ENCODE measurements at regions not wholly inside any gene's neighbourhood (a gene's known extent, or its start where the extent isn't known, plus 50 kb on each side); places are given as distances from the start of the nearest gene placed in this dataset.

- no peak overlapping the region for H3K27ac Mint-ChIP-seq
- H3K27me3 Mint-ChIP-seq (ENCODE audit: low read depth in 3 of 3) = peaks cover 0 to 4% (median 0%) of the 10 kb centered on the region in 3 donors
- DNase-seq = no peak
- no peaks in the 10 kb centered on the region for H3K9me3 Mint-ChIP-seq
- H3K4me1 Mint-ChIP-seq = no peaks in the 10 kb centered on the region
- H3K36me3 Mint-ChIP-seq = no peaks in the 10 kb centered on the region
- H3K4me3 Mint-ChIP-seq = no peak overlapping the region
Measured at GRCh38 chr1:213385201-213385600, 334.2 kb downstream of the RPS6KC1 start.

GRCh38 chr1:213385806-213386324 is 334.8 kb downstream of the RPS6KC1 start:
- no peaks in the 10 kb centered on the region for H3K9me3 Mint-ChIP-seq
- no peaks in the 10 kb centered on the region for H3K4me1 Mint-ChIP-seq
- no peak overlapping the region for H3K4me3 Mint-ChIP-seq
- peaks cover 0 to 4% (median 4%) of the 10 kb centered on the region in 3 donors for H3K27me3 Mint-ChIP-seq (ENCODE audit: low read depth in 3 of 3)
- DNase-seq = no peak
- no peaks in the 10 kb centered on the region for H3K36me3 Mint-ChIP-seq
- H3K27ac Mint-ChIP-seq = no peak overlapping the region

- H3K9me3 Mint-ChIP-seq = no peaks in the 10 kb centered on the region
- no peak for DNase-seq
- no peak overlapping the region for H3K4me3 Mint-ChIP-seq
- no peaks in the 10 kb centered on the region for H3K4me1 Mint-ChIP-seq
- no peak overlapping the region for H3K27ac Mint-ChIP-seq
- no peaks in the 10 kb centered on the region for H3K36me3 Mint-ChIP-seq
- H3K27me3 Mint-ChIP-seq (ENCODE audit: low read depth in 3 of 3) = peaks cover 0 to 4% (median 2%) of the 10 kb centered on the region in 3 donors
Measured at GRCh38 chr1:213387380-213388015, 336.5 kb downstream of the RPS6KC1 start.

- H3K27me3 Mint-ChIP-seq (ENCODE audit: low read depth in 3 of 3) = peaks cover 0 to 4% (median 2%) of the 10 kb centered on the region in 3 donors
- H3K4me3 Mint-ChIP-seq = no peak overlapping the region
- H3K9me3 Mint-ChIP-seq = no peaks in the 10 kb centered on the region
- H3K4me1 Mint-ChIP-seq = no peaks in the 10 kb centered on the region
- DNase-seq = no peak
- no peak overlapping the region for H3K27ac Mint-ChIP-seq
- H3K36me3 Mint-ChIP-seq = no peaks in the 10 kb centered on the region
Measured at GRCh38 chr1:213388199-213388598, 337.2 kb downstream of the RPS6KC1 start.

- DNase-seq = no peak
- H3K4me3 Mint-ChIP-seq = no peak overlapping the region
- no peak overlapping the region for H3K27ac Mint-ChIP-seq
- no peaks in the 10 kb centered on the region for H3K4me1 Mint-ChIP-seq
- H3K27me3 Mint-ChIP-seq (ENCODE audit: low read depth in 3 of 3) = peaks cover 0 to 4% (median 2%) of the 10 kb centered on the region in 3 donors
- no peaks in the 10 kb centered on the region for H3K36me3 Mint-ChIP-seq
- H3K9me3 Mint-ChIP-seq = no peaks in the 10 kb centered on the region
Measured at GRCh38 chr1:213389061-213389581, 338.1 kb downstream of the RPS6KC1 start.

- Mint-ChIP-seq H3K4me1 (no peaks in the 10 kb centered on the region), H3K9me3 (no peaks in the 10 kb centered on the region), H3K27me3 (ENCODE audit: low read depth in 3 of 3) (peaks cover 4 to 5% (median 5%) of the 10 kb centered on the region in 3 donors), H3K4me3 (no peak overlapping the region), H3K27ac (no peak overlapping the region), H3K36me3 (no peaks in the 10 kb centered on the region)
- DNase-seq = no peak
Measured at GRCh38 chr1:213391445-213391844, 340.4 kb downstream of the RPS6KC1 start.

- peaks cover 4 to 9% (median 8%) of the 10 kb centered on the region in 3 donors for H3K27me3 Mint-ChIP-seq (ENCODE audit: low read depth in 3 of 3)
- no peaks in the 10 kb centered on the region for H3K9me3 Mint-ChIP-seq
- no peaks in the 10 kb centered on the region for H3K4me1 Mint-ChIP-seq
- H3K36me3 Mint-ChIP-seq = no peaks in the 10 kb centered on the region
- no peak overlapping the region for H3K27ac Mint-ChIP-seq
- DNase-seq = no peak
- H3K4me3 Mint-ChIP-seq = no peak overlapping the region
Measured at GRCh38 chr1:213393860-213394259, 342.8 kb downstream of the RPS6KC1 start.

- H3K4me1 Mint-ChIP-seq = no peaks in the 10 kb centered on the region
- no peak overlapping the region for H3K4me3 Mint-ChIP-seq
- H3K27ac Mint-ChIP-seq = no peak overlapping the region
Measured at GRCh38 chr1:213394837-213395236, 343.8 kb downstream of the RPS6KC1 start.

GRCh38 chr1:213397638-213398037 is 346.6 kb downstream of the RPS6KC1 start:
- H3K27ac Mint-ChIP-seq = no peak overlapping the region
- H3K9me3 Mint-ChIP-seq = no peaks in the 10 kb centered on the region
- H3K27me3 Mint-ChIP-seq (ENCODE audit: low read depth in 3 of 3) = peaks cover 0 to 9% (median 8%) of the 10 kb centered on the region in 3 donors
- H3K4me1 Mint-ChIP-seq = no peaks in the 10 kb centered on the region
- no peaks in the 10 kb centered on the region for H3K36me3 Mint-ChIP-seq
- H3K4me3 Mint-ChIP-seq = no peak overlapping the region
- no peak for DNase-seq

More at GRCh38 chr1:213394837-213395236, 343.8 kb downstream of the RPS6KC1 start:
- DNase-seq = no peak
- peaks cover 4 to 9% (median 8%) of the 10 kb centered on the region in 3 donors for H3K27me3 Mint-ChIP-seq (ENCODE audit: low read depth in 3 of 3)
- no peaks in the 10 kb centered on the region for H3K36me3 Mint-ChIP-seq
- no peaks in the 10 kb centered on the region for H3K9me3 Mint-ChIP-seq

- no peak for DNase-seq
- no peak overlapping the region for H3K4me3 Mint-ChIP-seq
- no peaks in the 10 kb centered on the region for H3K36me3 Mint-ChIP-seq
- H3K27me3 Mint-ChIP-seq (ENCODE audit: low read depth in 3 of 3) = peaks cover 0 to 9% (median 8%) of the 10 kb centered on the region in 3 donors
- H3K9me3 Mint-ChIP-seq = no peaks in the 10 kb centered on the region
- no peaks in the 10 kb centered on the region for H3K4me1 Mint-ChIP-seq
- no peak overlapping the region for H3K27ac Mint-ChIP-seq
Measured at GRCh38 chr1:213399695-213400094, 348.7 kb downstream of the RPS6KC1 start.

- H3K9me3 Mint-ChIP-seq = peaks cover 0 to 3% (median 0%) of the 10 kb centered on the region in 6 donors
- no peak overlapping the region for H3K4me3 Mint-ChIP-seq
- no peaks in the 10 kb centered on the region for H3K36me3 Mint-ChIP-seq
- H3K27ac Mint-ChIP-seq = no peak overlapping the region
- no peak for DNase-seq
- H3K27me3 Mint-ChIP-seq (ENCODE audit: low read depth in 3 of 3) = peaks cover 0 to 6% (median under 1%) of the 10 kb centered on the region in 3 donors
- H3K4me1 Mint-ChIP-seq = no peaks in the 10 kb centered on the region
Measured at GRCh38 chr1:213409208-213409631, 358.2 kb downstream of the RPS6KC1 start.

- no peaks in the 10 kb centered on the region for H3K36me3 Mint-ChIP-seq
- H3K4me1 Mint-ChIP-seq = no peaks in the 10 kb centered on the region
- H3K27ac Mint-ChIP-seq = no peak overlapping the region
- peaks cover 0 to 6% (median 2%) of the 10 kb centered on the region in 3 donors for H3K27me3 Mint-ChIP-seq (ENCODE audit: low read depth in 3 of 3)
- H3K9me3 Mint-ChIP-seq = peaks cover 0 to 3% (median 0%) of the 10 kb centered on the region in 6 donors
- no peak overlapping the region for H3K4me3 Mint-ChIP-seq
- DNase-seq = no peak
Measured at GRCh38 chr1:213409971-213410370, 358.9 kb downstream of the RPS6KC1 start.

- Mint-ChIP-seq H3K27ac (no peak overlapping the region), H3K27me3 (ENCODE audit: low read depth in 3 of 3) (peaks cover 0 to 7% (median 3%) of the 10 kb centered on the region in 3 donors), H3K4me3 (no peak overlapping the region), H3K9me3 (peaks cover 0 to 3% (median 0%) of the 10 kb centered on the region in 6 donors), H3K4me1 (no peaks in the 10 kb centered on the region), H3K36me3 (no peaks in the 10 kb centered on the region)
- DNase-seq = no peak
Measured at GRCh38 chr1:213414346-213414745, 363.3 kb downstream of the RPS6KC1 start.

GRCh38 chr1:213414911-213415310 is 363.9 kb downstream of the RPS6KC1 start:
- no peak for DNase-seq
- Mint-ChIP-seq H3K27ac (no peak overlapping the region), H3K9me3 (peaks cover 0 to 3% (median 0%) of the 10 kb centered on the region in 6 donors), H3K27me3 (ENCODE audit: low read depth in 3 of 3) (peaks cover 0 to 7% (median 3%) of the 10 kb centered on the region in 3 donors), H3K4me3 (no peak overlapping the region), H3K36me3 (no peaks in the 10 kb centered on the region), H3K4me1 (no peaks in the 10 kb centered on the region)
